Activated T-cell treated with anti-CD3 and anti-CD28 coated beads, Interleukin-2, amount 50 U/mL, for 72 hours (primary cell): ENCODE measurements at regions not wholly inside any gene's neighbourhood (a gene's known extent, or its start where the extent isn't known, plus 50 kb on each side); places are given as distances from the start of the nearest gene placed in this dataset.

Experiments
- ATAC-seq, 2 donors: fragments of 150-1000 bp; cut with Tn5 transposase; replicated peaks in 1 of 2; 2 replicates each; pipeline ENCODE4 v1.10.0; 2021; ENCODE audit warnings: moderate library complexity in 2 of 2, mild to moderate bottlenecking in 1 of 2
- DNase-seq, 2 donors: peaks; one replicate each; pipeline ENCODE4 v3.0.0; 2021 to 2022; ENCODE audit warnings: mixed read lengths in 1 of 2
- H3K27ac Mint-ChIP-seq: one replicate; pipeline ENCODE4 v1.8.0; 2022; ENCODE audit warnings: mild to moderate bottlenecking, moderate library complexity, mixed read lengths
- H3K27me3 Mint-ChIP-seq: one replicate; pipeline ENCODE4 v1.8.0; 2022; ENCODE audit warnings: low read depth, mixed read lengths
- H3K36me3 Mint-ChIP-seq, 2 donors: one replicate each; pipeline ENCODE4 v1.8.0; 2022; ENCODE audit warnings: mixed read lengths in 2 of 2, mild to moderate bottlenecking in 1 of 2; ENCODE audit not compliant: insufficient read depth in 2 of 2
- H3K4me1 Mint-ChIP-seq: one replicate; pipeline ENCODE4 v1.8.0; 2022; ENCODE audit warnings: low read depth, mixed read lengths
- H3K4me3 Mint-ChIP-seq, 2 donors: one replicate each; pipeline ENCODE4 v1.8.0; 2022; ENCODE audit warnings: mild to moderate bottlenecking in 2 of 2, mixed read lengths in 2 of 2, moderate library complexity in 2 of 2
- H3K9me3 Mint-ChIP-seq, 2 donors: one replicate each; pipeline ENCODE4 v1.8.0; 2022; ENCODE audit warnings: mixed read lengths in 2 of 2

GRCh38 chr9:124191691-124192395 lies 65.9 kb upstream of the NEK6 start:
- Mint-ChIP-seq H3K4me3 (no peak overlapping the region), H3K27ac (no peak overlapping the region), H3K4me1 (no peaks in the 10 kb centered on the region), H3K27me3 (peaks cover 38% of the 10 kb centered on the region), H3K9me3 (peaks cover 5 to 7% of the 10 kb centered on the region in 2 donors), H3K36me3 (peaks cover 4 to 21% of the 10 kb centered on the region in 2 donors)
- DNase-seq (no peak), ATAC-seq (no peak)

GRCh38 chr9:124196814-124197176 lies 61.0 kb upstream of the NEK6 start:
- ATAC-seq (no peak), DNase-seq (no peak)
- peaks cover 7 to 9% of the 10 kb centered on the region in 2 donors for H3K9me3 Mint-ChIP-seq
- peaks cover 32% of the 10 kb centered on the region for H3K27me3 Mint-ChIP-seq
- H3K4me3 Mint-ChIP-seq = no peak overlapping the region
- H3K36me3 Mint-ChIP-seq = peaks cover 6 to 21% of the 10 kb centered on the region in 2 donors
- no peak overlapping the region for H3K27ac Mint-ChIP-seq
- H3K4me1 Mint-ChIP-seq = peaks cover 36% of the 10 kb centered on the region

- Mint-ChIP-seq H3K36me3 (peaks cover 6 to 21% of the 10 kb centered on the region in 2 donors), H3K9me3 (peaks cover 7 to 9% of the 10 kb centered on the region in 2 donors), H3K4me3 (peak overlapping the region in 1 of 2 donors; percentile 15), H3K27me3 (peaks cover 31% of the 10 kb centered on the region), H3K27ac (no peak overlapping the region), H3K4me1 (peaks cover 42% of the 10 kb centered on the region)
- peak in 1 of 2 donors; percentile 37 for ATAC-seq
- no peak for DNase-seq
These were observed 60.3 kb upstream of the NEK6 start for GRCh38 chr9:124197177-124198095.

GRCh38 chr9:124198331-124198730 lies 59.4 kb upstream of the NEK6 start:
- peaks cover 51% of the 10 kb centered on the region for H3K4me1 Mint-ChIP-seq
- peaks cover 22% of the 10 kb centered on the region for H3K27me3 Mint-ChIP-seq
- H3K9me3 Mint-ChIP-seq = peaks cover 7 to 9% of the 10 kb centered on the region in 2 donors
- H3K27ac Mint-ChIP-seq = no peak overlapping the region
- DNase-seq (no peak), ATAC-seq (no peak)
- H3K36me3 Mint-ChIP-seq = peaks cover 7 to 21% of the 10 kb centered on the region in 2 donors
- no peak overlapping the region for H3K4me3 Mint-ChIP-seq

- ATAC-seq (no peak), DNase-seq (no peak)
- Mint-ChIP-seq H3K27ac (no peak overlapping the region), H3K27me3 (peaks cover 16% of the 10 kb centered on the region), H3K4me1 (peaks cover 57% of the 10 kb centered on the region), H3K4me3 (no peak overlapping the region), H3K9me3 (peaks cover 7% of the 10 kb centered on the region in 2 donors), H3K36me3 (peaks cover 7 to 20% of the 10 kb centered on the region in 2 donors)
These were observed 58.8 kb upstream of the NEK6 start for GRCh38 chr9:124198948-124199347.

- H3K4me3 Mint-ChIP-seq = no peak overlapping the region
- H3K27me3 Mint-ChIP-seq = peaks cover 12% of the 10 kb centered on the region
- no peak overlapping the region for H3K27ac Mint-ChIP-seq
- no peak for ATAC-seq
- peaks cover 7% of the 10 kb centered on the region in 2 donors for H3K9me3 Mint-ChIP-seq
- no peak for DNase-seq
- peaks cover 7 to 17% of the 10 kb centered on the region in 2 donors for H3K36me3 Mint-ChIP-seq
- peaks cover 62% of the 10 kb centered on the region for H3K4me1 Mint-ChIP-seq
These were observed 58.3 kb upstream of the NEK6 start for GRCh38 chr9:124199474-124199873.

- Mint-ChIP-seq H3K27ac (peak overlapping the region; percentile 73), H3K36me3 (peaks cover 0 to 4% of the 10 kb centered on the region in 2 donors), H3K4me3 (peak overlapping the region; percentile 60 to 67), H3K27me3 (peaks cover 25% of the 10 kb centered on the region), H3K9me3 (no peaks in the 10 kb centered on the region), H3K4me1 (peaks cover 81% of the 10 kb centered on the region)
- DNase-seq (peak; percentile 87 to 93), ATAC-seq (peak; percentile 97 to 99)
These were observed 55.2 kb upstream of the NEK6 start for GRCh38 chr9:124202447-124202971.

- DNase-seq = no peak
- H3K27ac Mint-ChIP-seq = no peak overlapping the region
- peaks cover 0 to 1% of the 10 kb centered on the region in 2 donors for H3K9me3 Mint-ChIP-seq
- ATAC-seq = no peak
- no peak overlapping the region for H3K4me3 Mint-ChIP-seq
- peaks cover 26% of the 10 kb centered on the region for H3K27me3 Mint-ChIP-seq
- H3K36me3 Mint-ChIP-seq = peaks cover 0 to 4% of the 10 kb centered on the region in 2 donors
- H3K4me1 Mint-ChIP-seq = peaks cover 86% of the 10 kb centered on the region
These were observed 51.9 kb upstream of the NEK6 start for GRCh38 chr9:124205686-124206352.

- no peak overlapping the region for H3K27ac Mint-ChIP-seq
- peaks cover 88% of the 10 kb centered on the region for H3K4me1 Mint-ChIP-seq
- H3K27me3 Mint-ChIP-seq = peaks cover 26% of the 10 kb centered on the region
- no peak overlapping the region for H3K4me3 Mint-ChIP-seq
- peaks cover 0 to 4% of the 10 kb centered on the region in 2 donors for H3K36me3 Mint-ChIP-seq
- DNase-seq = no peak
- peaks cover 0 to 1% of the 10 kb centered on the region in 2 donors for H3K9me3 Mint-ChIP-seq
- ATAC-seq = no peak
These were observed 51.4 kb upstream of the NEK6 start for GRCh38 chr9:124206391-124206790.
